HG03066 (cell line): ENCODE measurements at regions not wholly inside any gene's neighbourhood (a gene's known extent, or its start where the extent isn't known, plus 50 kb on each side); places are given as distances from the start of the nearest gene placed in this dataset.
"Not testable (repeated sequence)": the region's sequence is repeated elsewhere in the genome, so short reads cannot be mapped to it uniquely, and the experiment has no call there.

Experiments
- ATAC-seq: cut with Tn5 transposase; IDR thresholded peaks from one replicate; pipeline ENCODE4 v1.9.1; 2021; ENCODE audit warnings: low read depth; ENCODE audit not compliant: unreplicated experiment

DNA sequence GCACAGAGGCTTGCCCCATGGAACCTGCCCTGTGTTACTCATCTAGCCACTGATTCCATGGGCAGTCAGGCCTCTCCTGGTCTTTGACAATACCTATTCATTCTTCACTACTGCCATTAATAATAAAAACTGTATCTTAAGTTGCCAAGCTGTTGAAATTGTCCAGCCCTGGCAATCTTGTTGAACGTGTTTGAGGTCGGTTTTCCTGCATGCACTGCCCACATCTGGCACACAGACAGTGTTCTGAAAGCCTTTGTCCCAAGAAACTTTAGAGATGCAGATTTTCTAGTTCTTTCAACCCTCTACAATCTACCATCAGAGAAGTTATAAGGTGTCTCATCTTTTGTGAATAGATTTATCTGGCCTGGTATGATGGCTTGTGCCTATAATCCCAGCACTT, 567.2 kb upstream of the NECTIN3 start:
- ATAC-seq = no peak

DNA sequence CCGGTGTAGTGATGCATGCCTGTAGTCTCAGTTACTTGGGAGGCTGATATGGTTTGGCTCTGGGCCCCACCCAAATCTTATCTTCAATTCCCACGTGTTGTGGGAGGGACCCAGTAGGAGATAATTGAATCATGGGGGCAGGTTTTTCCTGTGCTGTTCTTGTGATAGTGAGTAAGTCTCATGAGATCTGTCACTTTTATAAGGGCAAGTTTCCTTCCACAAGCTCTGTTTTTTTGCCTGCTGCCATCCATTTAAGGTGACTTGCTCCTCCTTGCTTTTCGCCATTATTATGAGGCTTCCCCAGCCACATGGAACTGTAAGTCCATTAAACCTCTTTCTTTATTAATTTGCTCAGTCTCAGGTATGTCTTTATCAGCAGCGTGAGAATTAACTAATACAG, 566.7 kb upstream of the NECTIN3 start:
- ATAC-seq = no peak

DNA sequence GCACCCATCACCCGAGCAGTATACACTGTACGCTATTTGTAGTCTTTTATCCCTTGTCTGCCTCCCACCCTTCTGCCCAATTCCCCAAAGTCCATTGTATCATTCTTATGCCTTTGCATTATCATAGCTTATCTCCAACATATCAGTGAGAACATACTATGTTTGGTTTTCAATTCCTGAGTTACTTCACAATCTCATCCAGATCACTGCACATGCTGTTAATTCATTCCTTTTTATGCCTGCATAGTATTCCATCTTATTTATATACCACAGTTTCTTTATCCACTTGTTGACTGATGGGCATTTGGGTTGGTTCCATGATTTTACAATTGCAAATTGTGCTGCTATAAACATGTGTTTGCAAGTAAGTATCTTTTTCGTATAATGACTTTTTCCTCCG, 564.7 kb upstream of the NECTIN3 start:
- ATAC-seq = no peak

GRCh38 chr3:110507570-110507969, 564.0 kb upstream of the NECTIN3 start:
- ATAC-seq = not testable (repeated sequence)

DNA sequence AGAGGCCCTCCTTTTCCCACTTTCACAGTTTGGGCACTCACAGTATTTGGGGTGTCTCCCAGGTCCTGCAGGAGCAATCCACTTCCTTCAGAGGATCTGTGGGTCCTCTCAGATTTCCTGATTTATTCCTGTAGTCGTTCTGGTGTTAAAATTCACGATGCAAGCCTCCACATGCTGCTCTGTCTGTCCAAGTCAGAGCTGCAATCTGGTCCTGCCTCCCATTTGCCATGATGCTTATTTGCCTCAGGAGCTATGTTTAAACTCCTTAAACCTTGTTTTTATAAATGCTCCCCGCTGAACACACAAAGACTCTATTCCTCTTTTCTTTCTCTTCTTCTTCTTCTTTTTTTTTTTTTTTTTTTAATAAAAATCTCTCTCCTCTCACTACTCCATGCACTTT, 558.7 kb upstream of the NECTIN3 start:
- no peak for ATAC-seq

GRCh38 chr3:110518031-110518430, 553.6 kb upstream of the NECTIN3 start:
- ATAC-seq = no peak

DNA sequence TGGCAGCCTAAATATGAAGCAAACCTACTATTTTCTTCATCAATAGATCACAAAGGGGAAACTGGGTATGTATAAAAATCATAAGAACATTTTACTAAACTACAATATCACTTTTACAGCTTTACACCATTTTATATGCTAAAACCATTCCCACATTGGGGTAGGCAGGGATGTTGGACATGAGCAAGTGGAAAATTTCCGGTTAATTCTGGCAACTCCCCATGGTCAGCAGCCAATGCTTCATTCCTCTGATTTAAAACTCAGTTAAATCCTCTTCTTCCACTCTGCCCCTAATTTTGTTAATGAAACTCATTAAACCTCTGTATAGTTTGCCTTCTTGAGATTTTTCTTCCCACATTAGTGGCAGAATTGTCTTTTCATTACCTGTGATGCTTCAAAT, 552.5 kb upstream of the NECTIN3 start:
- no peak for ATAC-seq

- ATAC-seq = no peak
These were observed 550.6 kb upstream of the NECTIN3 start for GRCh38 chr3:110521019-110521418.

GRCh38 chr3:110525558-110526064, 546.0 kb upstream of the NECTIN3 start:
- ATAC-seq = not testable (repeated sequence)

DNA sequence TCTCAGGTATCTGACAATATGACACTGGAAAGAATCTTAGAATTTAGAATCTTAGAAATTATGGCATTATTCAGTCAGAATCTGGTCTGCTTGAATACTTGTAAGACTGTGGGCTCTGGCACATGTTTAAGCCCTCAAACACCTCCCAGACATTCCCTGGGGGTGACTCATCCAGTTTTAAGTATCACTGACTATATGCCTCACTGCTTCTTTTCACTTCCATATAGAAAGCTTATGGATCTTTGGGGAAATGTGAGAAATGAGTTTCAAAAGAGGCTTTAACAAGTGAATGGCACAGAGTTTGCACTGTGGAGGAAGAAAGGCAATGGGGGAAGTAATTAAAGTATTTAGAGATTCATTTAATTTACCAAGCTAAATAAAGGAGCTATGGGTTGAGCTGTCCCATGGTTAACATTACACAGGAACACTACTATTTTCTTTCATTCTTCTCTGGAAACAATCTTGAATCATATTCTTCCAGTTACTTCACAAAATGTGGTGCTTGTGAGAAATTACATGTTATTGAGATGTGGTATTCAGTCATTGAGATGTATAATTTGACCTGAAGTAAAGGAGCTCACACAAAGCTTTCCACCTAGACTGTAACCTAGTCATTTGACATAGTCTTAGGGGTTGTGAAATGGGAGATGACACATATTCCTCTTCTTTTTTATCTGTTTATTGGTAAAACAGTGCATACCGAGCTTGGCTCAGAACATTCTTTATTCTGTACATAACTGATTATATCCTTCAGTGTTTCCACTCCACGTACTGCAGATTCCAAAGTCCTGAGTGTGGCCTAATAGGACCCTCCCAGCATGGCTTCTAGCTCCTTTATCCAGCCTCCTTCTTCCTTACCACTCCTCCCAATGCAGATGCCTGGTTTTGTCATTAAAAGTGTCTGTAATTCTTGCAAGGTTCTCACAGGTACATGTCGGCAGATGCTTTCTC, 544.6 kb upstream of the NECTIN3 start:
- ATAC-seq = no peak

- no peak for ATAC-seq
These were observed 543.1 kb upstream of the NECTIN3 start for GRCh38 chr3:110528305-110529121.

- no peak for ATAC-seq
These were observed 540.7 kb upstream of the NECTIN3 start for GRCh38 chr3:110530902-110531301.

GRCh38 chr3:110533089-110533488, 538.5 kb upstream of the NECTIN3 start:
- ATAC-seq = no peak

DNA sequence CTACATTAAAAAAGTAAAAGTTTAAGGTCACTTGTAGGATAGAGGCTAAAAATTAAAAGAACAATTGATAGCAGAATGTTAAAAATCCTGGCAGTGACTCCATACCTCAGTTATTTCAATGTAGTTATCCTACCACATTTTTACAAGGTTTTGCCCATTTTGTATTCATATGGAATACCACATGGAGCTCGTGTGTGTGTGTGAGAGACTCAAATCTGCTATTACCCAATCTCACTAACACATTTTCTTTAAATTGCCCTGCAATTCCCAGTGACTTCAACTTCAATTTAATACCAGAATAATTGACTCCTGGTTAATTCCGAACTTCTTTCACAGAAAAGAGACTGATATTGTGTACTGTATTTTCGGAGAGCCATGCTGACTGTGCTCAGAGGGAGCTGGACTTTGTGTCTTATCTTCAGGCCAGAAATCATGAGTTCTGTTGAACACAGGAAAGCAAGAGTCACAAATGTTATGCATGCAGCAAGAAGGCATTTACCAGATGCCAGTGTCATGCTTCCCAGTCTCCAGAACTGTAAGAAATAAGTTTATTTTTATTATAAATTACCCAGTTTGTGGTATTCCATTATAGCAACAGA, 529.0 kb upstream of the NECTIN3 start:
- ATAC-seq = no peak

DNA sequence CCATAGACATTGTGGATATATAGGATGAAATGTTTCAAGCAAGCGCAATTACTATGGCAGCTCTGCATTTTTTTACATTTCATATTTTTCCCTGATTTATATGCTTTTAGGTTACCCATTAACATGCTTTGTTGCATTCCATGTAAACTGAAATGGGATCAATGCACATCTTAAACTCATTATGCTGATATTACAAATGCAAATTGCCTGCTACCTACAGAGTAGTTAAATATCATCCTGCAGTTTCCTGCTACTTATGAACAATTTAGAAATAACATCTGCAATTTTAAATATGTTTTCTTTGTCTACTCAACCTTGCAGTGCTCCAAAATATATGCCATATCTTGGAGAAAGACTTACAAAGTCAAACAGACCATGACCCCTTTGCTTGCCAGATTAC, 526.9 kb upstream of the NECTIN3 start:
- no peak for ATAC-seq

GRCh38 chr3:110550511-110550910, 521.1 kb upstream of the NECTIN3 start:
- ATAC-seq = no peak

- no peak for ATAC-seq
These were observed 509.0 kb upstream of the NECTIN3 start for GRCh38 chr3:110562621-110563020.

- no peak for ATAC-seq
These were observed 506.9 kb upstream of the NECTIN3 start for GRCh38 chr3:110564674-110565073.

DNA sequence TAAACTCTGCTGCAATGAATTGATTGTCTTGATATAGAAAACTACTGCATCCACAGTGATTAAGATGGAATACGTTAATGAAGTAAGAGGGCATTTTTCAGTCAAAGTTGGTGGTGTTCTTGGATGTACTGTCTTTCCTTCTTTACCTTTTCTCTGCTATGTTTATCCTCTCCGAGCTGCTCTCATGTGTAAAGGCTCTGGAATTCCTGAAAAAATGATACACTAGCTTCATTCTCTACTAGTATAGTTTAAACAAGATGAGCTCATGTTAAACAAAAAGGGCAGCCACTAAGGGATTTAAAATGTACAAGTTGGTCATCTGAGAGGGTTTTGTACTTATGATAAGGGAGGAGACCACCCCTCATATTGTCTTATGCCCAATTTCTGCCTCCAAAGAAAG, 504.6 kb upstream of the NECTIN3 start:
- ATAC-seq = no peak

DNA sequence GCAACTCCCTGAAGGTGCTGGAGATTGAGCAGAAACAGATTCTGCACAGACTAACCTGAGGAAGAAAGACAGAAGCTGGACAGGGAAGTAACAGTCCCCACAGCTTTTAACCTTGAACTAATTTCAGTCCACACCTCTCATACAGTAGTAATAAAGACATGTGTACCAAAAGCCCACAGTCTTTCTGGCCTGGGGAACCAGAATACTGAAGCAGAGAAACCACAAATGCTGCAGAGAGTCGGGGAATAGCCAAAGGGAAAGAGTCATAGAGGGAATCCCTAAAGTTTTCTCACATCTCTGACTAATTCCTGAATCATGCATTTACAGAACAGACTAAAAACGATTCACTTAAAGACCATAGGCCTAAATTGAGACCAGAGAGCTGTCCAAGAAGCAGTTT, 503.4 kb upstream of the NECTIN3 start:
- no peak for ATAC-seq

DNA sequence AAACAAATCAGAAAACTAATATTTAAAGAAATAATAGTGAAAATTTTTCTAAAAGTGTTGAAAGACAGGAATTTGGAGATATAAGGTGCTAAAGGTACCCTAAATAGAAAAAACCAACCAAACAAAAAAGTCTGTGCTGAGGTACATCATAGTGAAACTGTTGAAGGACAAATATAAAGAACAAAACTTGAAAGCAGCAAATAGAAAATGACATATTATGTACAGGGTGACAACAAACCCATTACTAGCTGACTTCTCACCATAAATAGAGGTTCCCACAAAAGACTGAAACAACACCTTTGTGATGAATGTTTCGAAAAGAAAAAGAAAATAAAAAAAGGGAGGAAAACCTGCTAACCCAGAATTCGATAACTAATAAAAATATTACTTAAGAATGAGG, 502.5 kb upstream of the NECTIN3 start:
- no peak for ATAC-seq
